Neutrophil (primary cell): ENCODE measurements at regions not wholly inside any gene's neighbourhood (a gene's known extent, or its start where the extent isn't known, plus 50 kb on each side); places are given as distances from the start of the nearest gene placed in this dataset.

Experiments
- H3K27ac ChIP-seq: fragments of 200-600 bp; sonication (generic); 2 replicates; pipeline ENCODE4 v1.5.1; 2016; ENCODE audit warnings: mild to moderate bottlenecking, moderate library complexity
- H3K27me3 ChIP-seq: fragments of 200-600 bp; sonication (generic); 2 replicates; pipeline ENCODE4 v1.6.0; 2016; ENCODE audit warnings: mild to moderate bottlenecking
- H3K36me3 ChIP-seq: fragments of 200-600 bp; sonication (generic); 2 replicates; pipeline ENCODE4 v1.5.1; 2017
- H3K4me1 ChIP-seq, 2 experiments: fragments of 200-600 bp in 1 of 2; sonication (generic) in 1 of 2; 1 replicate in 1 of 2; 2 replicates in 1 of 2; pipeline versions ENCODE4 v1.5.1 to v1.6.1; 2013 to 2016; ENCODE audit warnings: low read depth in 1 of 2, low read length in 1 of 2, mild to moderate bottlenecking in 1 of 2, moderate library complexity in 1 of 2; ENCODE audit not compliant: control insufficient read depth in 1 of 2, insufficient read depth in 1 of 2
- H3K4me3 ChIP-seq, 2 experiments: fragments of 200-600 bp in 1 of 2; sonication (generic) in 1 of 2; 1 replicate in 1 of 2; 2 replicates in 1 of 2; pipeline ENCODE4 v1.5.1; 2013 to 2016; ENCODE audit warnings: low read depth in 1 of 2, low read length in 1 of 2, mild to moderate bottlenecking in 1 of 2, moderate library complexity in 1 of 2
- H3K9me3 ChIP-seq: fragments of 200-600 bp; sonication (generic); 2 replicates; pipeline ENCODE4 v1.5.1; 2016
- CTCF ChIP-seq: fragments of 200-600 bp; sonication (generic); IDR thresholded peaks from 2 replicates; pipeline ENCODE4 v1.5.1; 2016; ENCODE audit warnings: antibody characterized with exemption

- no peaks in the 10 kb centered on the region for H3K36me3 ChIP-seq
- no peaks in the 10 kb centered on the region for H3K9me3 ChIP-seq
- no peaks in the 10 kb centered on the region for H3K4me1 ChIP-seq
- H3K27ac ChIP-seq = no peak overlapping the region
- H3K4me3 ChIP-seq = no peak overlapping the region
- no peak for TF ChIP-seq CTCF
- H3K27me3 ChIP-seq = no peaks in the 10 kb centered on the region
Measured at GRCh38 chr13:110063490-110064421, 243.2 kb downstream of the COL4A1 start.

GRCh38 chr13:110062777-110063442 lies 244.0 kb downstream of the COL4A1 start:
- Histone ChIP-seq H3K27me3 (no peaks in the 10 kb centered on the region), H3K4me1 (no peaks in the 10 kb centered on the region), H3K36me3 (no peaks in the 10 kb centered on the region), H3K4me3 (no peak overlapping the region), H3K27ac (no peak overlapping the region), H3K9me3 (no peaks in the 10 kb centered on the region)
- no peak for TF ChIP-seq CTCF

- no peak for TF ChIP-seq CTCF
- Histone ChIP-seq H3K36me3 (no peaks in the 10 kb centered on the region), H3K9me3 (no peaks in the 10 kb centered on the region)
Measured at GRCh38 chr13:110062077-110062776, 244.7 kb downstream of the COL4A1 start.

GRCh38 chr13:110061270-110061669 lies 245.7 kb downstream of the COL4A1 start:
- H3K9me3 ChIP-seq = no peaks in the 10 kb centered on the region
- TF ChIP-seq CTCF = no peak
- no peaks in the 10 kb centered on the region for H3K27me3 ChIP-seq
- H3K36me3 ChIP-seq = no peaks in the 10 kb centered on the region
- H3K4me3 ChIP-seq = no peak overlapping the region
- no peaks in the 10 kb centered on the region for H3K4me1 ChIP-seq
- no peak overlapping the region for H3K27ac ChIP-seq

More at GRCh38 chr13:110062077-110062776, 244.7 kb downstream of the COL4A1 start:
- H3K27me3 ChIP-seq = no peaks in the 10 kb centered on the region
- H3K27ac ChIP-seq = no peak overlapping the region
- no peak overlapping the region for H3K4me3 ChIP-seq
- no peaks in the 10 kb centered on the region for H3K4me1 ChIP-seq

GRCh38 chr13:110057052-110057451 lies 249.9 kb downstream of the COL4A1 start:
- no peaks in the 10 kb centered on the region for H3K9me3 ChIP-seq
- H3K4me1 ChIP-seq = no peaks in the 10 kb centered on the region
- no peak for TF ChIP-seq CTCF
- H3K27me3 ChIP-seq = peaks cover 3% of the 10 kb centered on the region
- H3K27ac ChIP-seq = no peak overlapping the region
- H3K36me3 ChIP-seq = no peaks in the 10 kb centered on the region
- no peak overlapping the region for H3K4me3 ChIP-seq
